ENCODE measurements at regions not wholly inside any gene's neighbourhood (a gene's known extent, or its start where the extent isn't known, plus 50 kb on each side); places are given as distances from the start of the nearest gene placed in this dataset.
"Not testable (repeated sequence)": the region's sequence is repeated elsewhere in the genome, so short reads cannot be mapped to it uniquely, and the experiment has no call there.

GRCh38 chr5:148739023-148739422 lies 84.7 kb upstream of the HTR4 start:
- intact Hi-C loops (cut with DNase I, micrococcal nuclease), result loop anchor here (10.0 kb wide), 2 partner anchors 256 to 296 kb away; no protein-coding TSS in a partner anchor
- H3K4me1 ChIP-seq (ENCODE audit: low read depth), result no peaks in the 10 kb centered on the region
- H3K36me3 ChIP-seq (ENCODE audit: low read depth), result no peaks in the 10 kb centered on the region
- H3K4me3 ChIP-seq, result no peak overlapping the region
- ATAC-seq (no peak), DNase-seq (no peak)
- TF ChIP-seq CTCF (IDR thresholded peaks at IDR 0.05), result no peak
- H3K9me3 ChIP-seq, result no peaks in the 10 kb centered on the region

GRCh38 chr5:148739524-148739923 lies 85.2 kb upstream of the HTR4 start:
- intact Hi-C loops (cut with DNase I, micrococcal nuclease), result loop anchor here (10.0 kb wide), 2 partner anchors 255 to 295 kb away; no protein-coding TSS in a partner anchor
- H3K4me3 ChIP-seq, result no peak overlapping the region
- no peak for ATAC-seq
- no peak for TF ChIP-seq CTCF (IDR thresholded peaks at IDR 0.05)
- no peaks in the 10 kb centered on the region for H3K4me1 ChIP-seq (ENCODE audit: low read depth)
- H3K9me3 ChIP-seq, result no peaks in the 10 kb centered on the region
- H3K36me3 ChIP-seq (ENCODE audit: low read depth), result no peaks in the 10 kb centered on the region
- no peak for DNase-seq

GRCh38 chr5:148740079-148740858 lies 85.9 kb upstream of the HTR4 start:
- intact Hi-C loops (cut with DNase I, micrococcal nuclease), result no loop called here
- DNase-seq (no peak), ATAC-seq (no peak)
- no peak for TF ChIP-seq CTCF (IDR thresholded peaks at IDR 0.05)
- no peak overlapping the region for H3K4me3 ChIP-seq
- H3K9me3 ChIP-seq, result no peaks in the 10 kb centered on the region
- no peaks in the 10 kb centered on the region for H3K4me1 ChIP-seq (ENCODE audit: low read depth)
- no peaks in the 10 kb centered on the region for H3K36me3 ChIP-seq (ENCODE audit: low read depth)

GRCh38 chr5:148740966-148741742 lies 85.3 kb upstream of the ADRB2 start:
- H3K9me3 ChIP-seq, result no peaks in the 10 kb centered on the region
- H3K36me3 ChIP-seq (ENCODE audit: low read depth), result no peaks in the 10 kb centered on the region
- DNase-seq, result peak in 1 of 3 donors; percentile 32
- intact Hi-C loops (cut with DNase I, micrococcal nuclease), result no loop called here
- peak; percentile 51 for TF ChIP-seq CTCF (IDR thresholded peaks at IDR 0.05)
- H3K4me1 ChIP-seq (ENCODE audit: low read depth), result no peaks in the 10 kb centered on the region
- H3K4me3 ChIP-seq, result no peak overlapping the region
- ATAC-seq, result peak; percentile 65

GRCh38 chr5:148741766-148742165 lies 84.6 kb upstream of the ADRB2 start:
- DNase-seq; H3K9me3 ChIP-seq; intact Hi-C loops (cut with DNase I, micrococcal nuclease); H3K4me3 ChIP-seq; ATAC-seq; H3K4me1 ChIP-seq (ENCODE audit: low read depth); H3K36me3 ChIP-seq (ENCODE audit: low read depth): not testable (repeated sequence)

GRCh38 chr5:148744380-148744779 lies 82.0 kb upstream of the ADRB2 start:
- ATAC-seq; H3K36me3 ChIP-seq (ENCODE audit: low read depth); intact Hi-C loops (cut with DNase I, micrococcal nuclease); H3K4me3 ChIP-seq; H3K9me3 ChIP-seq; H3K4me1 ChIP-seq (ENCODE audit: low read depth); DNase-seq: not testable (repeated sequence)

Data from mucosa of descending colon (tissue), 3 donors.